HG03442 (cell line): ENCODE measurements at regions not wholly inside any gene's neighbourhood (a gene's known extent, or its start where the extent isn't known, plus 50 kb on each side); places are given as distances from the start of the nearest gene placed in this dataset.
"Not testable (repeated sequence)": the region's sequence is repeated elsewhere in the genome, so short reads cannot be mapped to it uniquely, and the experiment has no call there.

Source experiments
- ATAC-seq: cut with Tn5 transposase; IDR thresholded peaks from one replicate; pipeline ENCODE4 v1.9.1; 2021; ENCODE audit warnings: mild to moderate bottlenecking, moderate library complexity; ENCODE audit not compliant: unreplicated experiment

- ATAC-seq = no peak
Measured at GRCh38 chr15:79602180-79602579, 170.0 kb downstream of the MINAR1 start.

- no peak for ATAC-seq
Measured at GRCh38 chr15:79602731-79603130, 170.6 kb downstream of the MINAR1 start.

- ATAC-seq = no peak
Measured at GRCh38 chr15:79606831-79607355, 174.8 kb downstream of the MINAR1 start.

GRCh38 chr15:79608066-79608864 lies 176.1 kb downstream of the MINAR1 start:
- no peak for ATAC-seq

GRCh38 chr15:79609506-79609905 lies 177.4 kb downstream of the MINAR1 start:
- ATAC-seq = no peak

GRCh38 chr15:79610021-79610420 lies 177.9 kb downstream of the MINAR1 start:
- no peak for ATAC-seq

GRCh38 chr15:79615754-79616153 lies 183.6 kb downstream of the MINAR1 start:
- ATAC-seq = no peak

GRCh38 chr15:79617071-79617470 lies 184.9 kb downstream of the MINAR1 start:
- no peak for ATAC-seq

- no peak for ATAC-seq
Measured at GRCh38 chr15:79620112-79620857, 188.1 kb downstream of the MINAR1 start.

- ATAC-seq = not testable (repeated sequence)
Measured at GRCh38 chr15:79621805-79622204, 189.7 kb downstream of the MINAR1 start.

GRCh38 chr15:79623488-79623887 lies 191.4 kb downstream of the MINAR1 start:
- ATAC-seq = no peak

GRCh38 chr15:79629687-79630086 lies 197.6 kb downstream of the MINAR1 start:
- no peak for ATAC-seq

- ATAC-seq = no peak
Measured at GRCh38 chr15:79632457-79632856, 200.3 kb downstream of the MINAR1 start.

- ATAC-seq = no peak
Measured at GRCh38 chr15:79635149-79635771, 203.1 kb downstream of the MINAR1 start.

- no peak for ATAC-seq
Measured at GRCh38 chr15:79635897-79636561, 203.9 kb downstream of the MINAR1 start.

- ATAC-seq = no peak
Measured at GRCh38 chr15:79640206-79640605, 208.1 kb downstream of the MINAR1 start.

GRCh38 chr15:79641841-79642240 lies 209.7 kb downstream of the MINAR1 start:
- no peak for ATAC-seq

GRCh38 chr15:79643393-79643792 lies 211.3 kb downstream of the MINAR1 start:
- no peak for ATAC-seq

GRCh38 chr15:79644091-79644490 lies 212.0 kb downstream of the MINAR1 start:
- no peak for ATAC-seq

GRCh38 chr15:79652972-79653371 lies 220.8 kb downstream of the MINAR1 start:
- ATAC-seq = not testable (repeated sequence)

- ATAC-seq = no peak
Measured at GRCh38 chr15:79653533-79653932, 221.4 kb downstream of the MINAR1 start.
